PC-3 (cell line): ENCODE measurements at regions not wholly inside any gene's neighbourhood (a gene's known extent, or its start where the extent isn't known, plus 50 kb on each side); places are given as distances from the start of the nearest gene placed in this dataset.

ENCODE experiments used
- ATAC-seq: fragments of 200-7000 bp; cut with Tn5 transposase; 2 replicates; pipeline ENCODE4 v1.9.1; 2020; ENCODE audit warnings: mild to moderate bottlenecking, moderate library complexity
- BruUV-seq: library from RNA; stranded (reverse); fragments of 400-500 nt; replicated peaks from 2 replicates; lab custom pipeline; 2021; lab: Mats Ljungman, UMichigan
- CTCF ChIA-PET: fragments of 300-600 bp; sonication (Branson Sonifier 250); formaldehyde crosslinking; loops from one replicate; lab custom pipeline; 2022; ENCODE audit warnings: antibody characterized with exemption; lab: Charles Lee
- POLR2A ChIA-PET: fragments of 300-600 bp; sonication (Branson Sonifier 250); formaldehyde crosslinking; loops from one replicate; lab custom pipeline; 2022; ENCODE audit warnings: antibody characterized with exemption; ENCODE audit not compliant: unreplicated experiment; lab: Charles Lee
- DNase-seq: peaks from one replicate; pipeline ENCODE4 v3.0.0-alpha.2; 2015
- H2AFZ ChIP-seq: fragments of 300-600 bp; sonication (generic); 2 replicates; pipeline ENCODE4 v1.6.0; 2016; ENCODE audit warnings: antibody characterized with exemption, low read length
- H3F3A ChIP-seq: fragments of 300-600 bp; sonication (generic); one replicate; pipeline ENCODE4 v1.6.0; 2017; ENCODE audit warnings: antibody characterized with exemption, low read length, control low read depth, mild to moderate bottlenecking; ENCODE audit not compliant: unreplicated experiment
- H3K27ac ChIP-seq: fragments of 300-600 bp; sonication (generic); 2 replicates; pipeline ENCODE4 v1.5.1; 2016; ENCODE audit warnings: mild to moderate bottlenecking, low read length
- H3K27me3 ChIP-seq: fragments of 300-600 bp; sonication (generic); 2 replicates; pipeline ENCODE4 v1.6.1; 2016; ENCODE audit warnings: low read length, mixed read lengths
- H3K36me3 ChIP-seq: fragments of 300-600 bp; sonication (generic); 2 replicates; pipeline ENCODE4 v1.6.1; 2016; ENCODE audit warnings: low read depth, mixed run types, low read length, mixed read lengths
- H3K4me1 ChIP-seq: fragments of 300-600 bp; sonication (generic); 2 replicates; pipeline ENCODE4 v1.5.1; 2016; ENCODE audit warnings: low read length; ENCODE audit not compliant: insufficient read depth
- H3K4me2 ChIP-seq: fragments of 300-600 bp; sonication (generic); 2 replicates; pipeline ENCODE4 v1.6.0; 2016; ENCODE audit warnings: low read length
- H3K4me3 ChIP-seq: fragments of 300-600 bp; sonication (generic); 2 replicates; pipeline ENCODE4 v1.5.1; 2016; ENCODE audit warnings: mild to moderate bottlenecking, low read length, mixed read lengths
- H3K79me2 ChIP-seq: fragments of 300-600 bp; sonication (generic); 2 replicates; pipeline ENCODE4 v1.6.1; 2017; ENCODE audit warnings: low read length, mixed read lengths
- H3K9ac ChIP-seq: fragments of 300-600 bp; sonication (generic); 2 replicates; pipeline ENCODE4 v1.6.0; 2016; ENCODE audit warnings: mild to moderate bottlenecking, low read length
- H3K9me2 ChIP-seq: fragments of 300-600 bp; sonication (generic); replicated peaks from 2 replicates; pipeline ENCODE4 v1.6.1; 2016; ENCODE audit warnings: mixed run types, low read length, mixed read lengths
- H3K9me3 ChIP-seq: fragments of 300-600 bp; sonication (generic); 2 replicates; pipeline ENCODE4 v1.6.1; 2016; ENCODE audit warnings: low read length, mixed read lengths
- H4K20me1 ChIP-seq: fragments of 300-600 bp; sonication (generic); 2 replicates; pipeline ENCODE4 v1.6.1; 2016; ENCODE audit warnings: low read length, mixed read lengths
- CTCF ChIP-seq: fragments of 300-600 bp; sonication (generic); conservative IDR thresholded peaks from 2 replicates; pipeline ENCODE4 v1.5.1; 2017; ENCODE audit warnings: antibody characterized with exemption, low read depth, mild to moderate bottlenecking, low read length
- EZH2 ChIP-seq: fragments of 300-600 bp; sonication (generic); IDR thresholded peaks from one replicate; pipeline ENCODE4 v1.6.1; 2017; ENCODE audit warnings: antibody characterized with exemption, mild to moderate bottlenecking, low read length; ENCODE audit not compliant: unreplicated experiment
- EZH2phosphoT487 ChIP-seq: fragments of 300-600 bp; sonication (generic); IDR thresholded peaks from 2 replicates; pipeline ENCODE4 v1.6.1; 2018; ENCODE audit warnings: mild to moderate bottlenecking, antibody characterized with exemption, low read length, borderline replicate concordance
- intact Hi-C: fragments of 100-400 bp; cut with micrococcal nuclease; formaldehyde crosslinking; loops from 2 replicates; pipeline ENCODE4 v1.9.0; 2023

DNA sequence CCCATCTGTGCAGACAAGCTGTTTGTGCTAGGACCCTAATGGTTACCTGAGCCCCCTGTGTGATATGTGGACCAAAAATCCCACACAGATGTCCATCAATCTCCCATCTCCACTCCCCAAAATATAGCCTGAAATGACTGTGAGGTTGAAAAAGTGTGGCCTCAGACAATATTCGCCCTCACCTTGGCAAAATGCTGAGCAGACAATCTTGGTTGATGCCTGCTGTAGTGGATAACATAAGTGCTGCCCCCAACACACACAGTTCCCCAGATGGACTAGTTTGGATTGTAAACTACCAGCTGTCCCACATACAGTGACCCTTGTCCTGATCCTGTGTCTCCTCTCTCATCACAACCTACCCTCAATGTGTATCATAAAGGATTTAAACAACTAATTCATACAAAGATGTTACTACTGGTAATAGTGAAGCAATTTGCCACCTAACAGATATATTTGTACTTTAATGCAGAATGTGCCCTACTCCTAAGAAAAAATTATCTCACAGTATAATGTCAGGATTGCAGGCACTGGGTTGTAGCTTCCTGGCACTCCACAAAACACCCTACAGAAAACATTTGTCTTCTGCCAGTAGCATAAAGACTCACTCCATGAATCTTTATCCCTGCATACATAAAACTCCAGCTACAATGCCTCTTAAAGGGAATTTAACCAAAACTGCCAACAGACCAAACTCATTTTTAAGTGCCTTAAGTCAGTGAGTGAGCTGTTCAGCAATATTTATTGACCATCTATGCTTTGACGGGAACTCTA, 161.6 kb downstream of the FBXO15 start:
- TF ChIP-seq EZH2phosphoT487 (no peak), EZH2 (no peak), CTCF (no peak)
- no peaks in the 10 kb centered on the region for H4K20me1 ChIP-seq
- no peak for DNase-seq
- no peak overlapping the region; the same call in 1 of the 2 replicates for H3K27ac ChIP-seq
- no peak overlapping the region for H2AFZ ChIP-seq
- peaks cover 28% of the 10 kb centered on the region for H3K4me1 ChIP-seq
- no peaks in the 10 kb centered on the region for H3K79me2 ChIP-seq
- no peak overlapping the region for H3K9ac ChIP-seq
- peak; percentile 18 for ATAC-seq
- no peaks in the 10 kb centered on the region for H3F3A ChIP-seq
- ChIA-PET POLR2A (no interaction called here), CTCF (no interaction called here)
- no peaks in the 10 kb centered on the region for H3K36me3 ChIP-seq
- BruUV-seq, result no TSS peak
- H3K27me3 ChIP-seq, result no peaks in the 10 kb centered on the region
- intact Hi-C loops, result loop anchor here (10.0 kb wide), 1 partner anchor 631 kb away; no protein-coding TSS in a partner anchor
- no peak overlapping the region for H3K4me3 ChIP-seq
- peak overlapping the region; percentile 36 for H3K4me2 ChIP-seq
- H3K9me2 ChIP-seq, result no peaks in the 10 kb centered on the region
- no peaks in the 10 kb centered on the region for H3K9me3 ChIP-seq

GRCh38 chr18:73983970-73984369, 163.7 kb downstream of the FBXO15 start:
- Histone ChIP-seq H3K79me2 (no peaks in the 10 kb centered on the region), H3K4me2 (no peak overlapping the region), H3F3A (no peaks in the 10 kb centered on the region), H4K20me1 (no peaks in the 10 kb centered on the region), H3K27ac (no peak overlapping the region), H3K9me3 (no peaks in the 10 kb centered on the region), H3K9me2 (no peaks in the 10 kb centered on the region), H3K27me3 (no peaks in the 10 kb centered on the region), H2AFZ (no peak overlapping the region), H3K36me3 (no peaks in the 10 kb centered on the region), H3K4me1 (peaks cover 41% of the 10 kb centered on the region), H3K4me3 (no peak overlapping the region), H3K9ac (no peak overlapping the region)
- ChIA-PET POLR2A (no interaction called here), CTCF (no interaction called here)
- DNase-seq (no peak), ATAC-seq (no peak)
- intact Hi-C loops, result loop anchor here (5.0 to 10.0 kb wide), 3 partner anchors 137 to 1222 kb away; no protein-coding TSS in a partner anchor
- TF ChIP-seq EZH2phosphoT487, result no peak
- BruUV-seq, result no TSS peak

DNA sequence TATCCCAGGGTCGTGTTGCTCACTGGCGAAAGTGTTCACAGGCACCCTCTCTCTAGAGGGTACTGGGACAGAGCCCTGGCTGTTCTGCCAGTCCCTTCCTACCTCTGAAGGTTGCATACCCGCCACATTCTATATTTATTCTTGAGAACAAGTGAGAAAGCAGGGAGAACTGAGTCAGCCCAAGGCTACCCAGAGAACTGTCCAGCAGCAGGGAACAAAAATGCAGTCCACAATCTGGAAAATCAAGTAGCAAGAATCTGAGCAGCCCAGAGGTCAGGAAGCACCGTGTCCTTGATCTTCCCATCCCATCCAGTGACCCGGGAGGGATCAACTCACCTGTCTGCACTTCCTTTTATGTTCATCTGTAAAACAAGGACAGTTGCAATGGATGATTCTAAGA, 164.1 kb downstream of the FBXO15 start:
- Histone ChIP-seq H3K79me2 (no peaks in the 10 kb centered on the region), H3K27me3 (no peaks in the 10 kb centered on the region), H3K9me2 (no peaks in the 10 kb centered on the region), H3K27ac (no peak overlapping the region), H2AFZ (no peak overlapping the region), H3K9me3 (no peaks in the 10 kb centered on the region), H3K4me1 (peaks cover 41% of the 10 kb centered on the region), H3K4me3 (no peak overlapping the region), H4K20me1 (no peaks in the 10 kb centered on the region), H3K4me2 (no peak overlapping the region), H3F3A (no peaks in the 10 kb centered on the region), H3K36me3 (no peaks in the 10 kb centered on the region), H3K9ac (no peak overlapping the region)
- CTCF ChIA-PET, result no interaction called here
- no peak for ATAC-seq
- no TSS peak for BruUV-seq
- POLR2A ChIA-PET, result no interaction called here
- DNase-seq, result no peak
- TF ChIP-seq EZH2phosphoT487, result no peak
- no peak for TF ChIP-seq CTCF
- TF ChIP-seq EZH2, result no peak
- intact Hi-C loops, result loop anchor here (5.0 to 10.0 kb wide), 3 partner anchors 136 to 1221 kb away; no protein-coding TSS in a partner anchor
